ENCODE measurements at regions not wholly inside any gene's neighbourhood (a gene's known extent, or its start where the extent isn't known, plus 50 kb on each side); places are given as distances from the start of the nearest gene placed in this dataset.

- DNase-seq (ENCODE audit: extremely low spot score): no peak
- ChIA-PET POLR2A (no interaction called here), CTCF (no interaction called here)
- TF ChIP-seq SUZ12 (IDR thresholded peaks at IDR 0.05): no peak
- TF ChIP-seq SP1 (IDR thresholded peaks at IDR 0.05): no peak
- TF ChIP-seq CTBP1 (IDR thresholded peaks at IDR 0.05; ENCODE audit: borderline replicate concordance): no peak
- no peak for TF ChIP-seq TARDBP (IDR thresholded peaks at IDR 0.05)
- no peak for TF ChIP-seq HDGF (IDR thresholded peaks at IDR 0.05; ENCODE audit: borderline replicate concordance)
- no peak for TF ChIP-seq PKNOX1 (IDR thresholded peaks at IDR 0.05)
- TF ChIP-seq FOXK2 (IDR thresholded peaks at IDR 0.05): no peak
- no peak for TF ChIP-seq ZNF384 (IDR thresholded peaks at IDR 0.05)
- TF ChIP-seq LEF1 (IDR thresholded peaks at IDR 0.05; ENCODE audit: borderline replicate concordance): no peak
- TF ChIP-seq NFRKB (IDR thresholded peaks at IDR 0.05): no peak
- TF ChIP-seq ELF4 (IDR thresholded peaks at IDR 0.05): no peak
- no peak for TF ChIP-seq BHLHE40 (IDR thresholded peaks at IDR 0.05; ENCODE audit: borderline replicate concordance)
- TF ChIP-seq ARNT (IDR thresholded peaks at IDR 0.05): no peak
- TF ChIP-seq L3MBTL2 (conservative IDR thresholded peaks at IDR 0.05): no peak
- TF ChIP-seq FOXM1 (IDR thresholded peaks at IDR 0.05; ENCODE audit: borderline replicate concordance): no peak
- no peak for TF ChIP-seq FOXA1 (IDR thresholded peaks at IDR 0.05)
Measured at GRCh38 chr13:61466280-61466679, 50.6 kb upstream of the PCDH20 start.

Data from HEK293T (cell line).